ENCODE measurements at regions not wholly inside any gene's neighbourhood (a gene's known extent, or its start where the extent isn't known, plus 50 kb on each side); places are given as distances from the start of the nearest gene placed in this dataset.

DNA sequence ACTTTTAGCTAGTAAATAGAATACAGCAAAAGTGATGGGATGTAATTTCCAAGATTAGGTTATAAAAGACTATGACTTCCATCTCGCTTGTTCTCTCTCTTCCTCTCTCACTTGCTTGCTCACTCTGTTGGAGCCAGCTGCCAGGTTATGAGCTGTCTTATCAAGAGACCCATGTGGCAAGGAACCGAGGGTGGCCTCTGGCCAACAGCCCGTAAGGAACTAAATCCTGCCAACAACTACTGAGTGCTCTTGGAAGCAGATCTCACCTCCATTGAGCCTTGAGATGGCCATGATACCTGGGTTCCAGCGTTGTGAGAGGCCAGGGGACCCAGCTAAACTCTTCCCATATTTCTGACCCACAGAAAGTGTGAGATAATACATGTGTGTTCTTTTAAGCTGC lies 636.1 kb downstream of the ACTL7B start:
- TF ChIP-seq, protein P1, sequence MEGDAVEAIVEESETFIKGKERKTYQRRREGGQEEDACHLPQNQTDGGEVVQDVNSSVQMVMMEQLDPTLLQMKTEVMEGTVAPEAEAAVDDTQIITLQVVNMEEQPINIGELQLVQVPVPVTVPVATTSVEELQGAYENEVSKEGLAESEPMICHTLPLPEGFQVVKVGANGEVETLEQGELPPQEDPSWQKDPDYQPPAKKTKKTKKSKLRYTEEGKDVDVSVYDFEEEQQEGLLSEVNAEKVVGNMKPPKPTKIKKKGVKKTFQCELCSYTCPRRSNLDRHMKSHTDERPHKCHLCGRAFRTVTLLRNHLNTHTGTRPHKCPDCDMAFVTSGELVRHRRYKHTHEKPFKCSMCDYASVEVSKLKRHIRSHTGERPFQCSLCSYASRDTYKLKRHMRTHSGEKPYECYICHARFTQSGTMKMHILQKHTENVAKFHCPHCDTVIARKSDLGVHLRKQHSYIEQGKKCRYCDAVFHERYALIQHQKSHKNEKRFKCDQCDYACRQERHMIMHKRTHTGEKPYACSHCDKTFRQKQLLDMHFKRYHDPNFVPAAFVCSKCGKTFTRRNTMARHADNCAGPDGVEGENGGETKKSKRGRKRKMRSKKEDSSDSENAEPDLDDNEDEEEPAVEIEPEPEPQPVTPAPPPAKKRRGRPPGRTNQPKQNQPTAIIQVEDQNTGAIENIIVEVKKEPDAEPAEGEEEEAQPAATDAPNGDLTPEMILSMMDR (IDR thresholded peaks at IDR 0.05; ENCODE audit: extremely low read depth, missing control alignments): no peak
- DNase-seq (ENCODE audit: low spot score): no peak

DNA sequence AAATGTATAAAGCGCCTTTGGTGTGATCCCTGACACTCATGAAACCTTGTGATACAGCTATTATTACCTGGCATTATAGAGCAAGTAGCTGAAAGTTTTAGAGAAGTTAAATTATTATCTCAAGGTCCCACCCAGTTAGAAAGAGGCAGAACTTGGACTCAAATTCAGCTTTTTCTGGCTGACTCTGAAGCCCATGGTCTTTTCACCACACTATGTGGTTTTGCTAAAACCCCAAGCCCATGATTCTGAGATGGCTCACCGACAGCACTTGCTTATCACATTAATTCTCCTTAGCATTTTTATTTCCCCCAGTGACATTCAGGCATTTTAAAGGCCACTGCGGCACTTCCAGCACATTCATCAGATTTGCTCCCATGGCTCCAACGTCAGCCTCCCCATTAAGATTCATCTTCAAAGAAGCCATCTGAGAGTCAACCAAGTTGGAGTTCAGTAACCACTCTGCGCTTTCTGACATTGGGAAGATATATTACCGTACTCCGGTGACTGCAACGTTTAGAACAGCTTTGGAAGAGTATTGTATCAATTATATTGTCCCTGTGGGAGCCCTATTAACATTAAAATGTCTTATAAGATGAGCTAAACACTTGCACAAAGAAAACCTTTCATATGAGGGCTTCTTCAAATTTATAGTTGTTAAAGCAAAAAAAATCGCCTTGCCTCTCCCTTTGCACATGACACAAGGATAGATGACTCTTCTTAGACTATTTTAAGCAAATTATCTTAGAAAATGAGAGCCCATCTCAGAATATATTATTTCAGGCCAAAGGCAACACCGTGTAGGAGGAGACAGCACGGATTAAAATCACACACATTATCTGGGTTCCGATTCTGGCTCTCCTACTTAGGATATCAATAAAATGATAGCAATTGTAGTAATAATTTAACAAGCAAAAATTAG lies 638.1 kb downstream of the ACTL7B start:
- no peak for DNase-seq (ENCODE audit: low spot score)
- TF ChIP-seq, protein P1 (IDR thresholded peaks at IDR 0.05; ENCODE audit: extremely low read depth, missing control alignments): no peak

DNA sequence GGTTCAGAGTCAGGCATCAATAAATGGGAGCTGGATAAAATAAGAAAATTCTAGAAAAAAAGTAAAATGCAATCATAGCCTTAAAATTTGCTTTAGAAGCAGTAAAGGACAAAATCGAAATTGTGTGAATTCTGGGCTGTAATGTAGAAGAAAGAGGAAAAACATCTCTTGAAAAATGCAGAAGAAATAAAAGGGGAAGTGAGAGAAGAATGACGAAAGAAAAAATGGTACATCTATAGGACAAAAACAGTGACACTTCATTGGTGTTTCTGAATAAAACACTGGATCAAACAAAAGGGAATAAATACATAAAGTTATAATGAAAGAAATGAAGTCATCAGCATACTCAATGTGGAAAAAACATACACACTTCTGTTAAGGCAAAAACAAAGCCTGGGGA lies 642.3 kb downstream of the ACTL7B start:
- TF ChIP-seq, protein P1 (IDR thresholded peaks at IDR 0.05; ENCODE audit: extremely low read depth, missing control alignments): no peak
- DNase-seq (ENCODE audit: low spot score): no peak

DNA sequence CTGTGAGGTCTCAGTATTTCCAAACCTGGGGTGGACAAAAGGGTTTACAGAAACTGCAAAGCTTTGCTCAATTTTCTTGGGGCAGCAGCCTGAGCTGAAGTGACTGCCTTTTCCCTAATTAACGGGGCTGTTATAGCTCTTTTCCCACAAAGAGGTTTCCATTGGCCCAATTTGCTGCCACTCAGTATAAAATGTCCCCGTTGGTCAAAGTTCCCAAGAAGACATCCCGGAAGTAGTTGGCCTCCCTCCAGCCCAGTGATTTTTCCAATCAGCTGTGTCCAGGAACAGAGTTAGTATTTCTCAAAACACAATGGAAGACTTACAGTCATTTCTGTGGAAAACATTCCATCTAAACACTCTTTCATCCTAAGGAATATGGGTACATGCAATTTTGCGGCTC lies 643.6 kb downstream of the ACTL7B start:
- TF ChIP-seq, protein P1 (IDR thresholded peaks at IDR 0.05; ENCODE audit: extremely low read depth, missing control alignments): no peak

DNA sequence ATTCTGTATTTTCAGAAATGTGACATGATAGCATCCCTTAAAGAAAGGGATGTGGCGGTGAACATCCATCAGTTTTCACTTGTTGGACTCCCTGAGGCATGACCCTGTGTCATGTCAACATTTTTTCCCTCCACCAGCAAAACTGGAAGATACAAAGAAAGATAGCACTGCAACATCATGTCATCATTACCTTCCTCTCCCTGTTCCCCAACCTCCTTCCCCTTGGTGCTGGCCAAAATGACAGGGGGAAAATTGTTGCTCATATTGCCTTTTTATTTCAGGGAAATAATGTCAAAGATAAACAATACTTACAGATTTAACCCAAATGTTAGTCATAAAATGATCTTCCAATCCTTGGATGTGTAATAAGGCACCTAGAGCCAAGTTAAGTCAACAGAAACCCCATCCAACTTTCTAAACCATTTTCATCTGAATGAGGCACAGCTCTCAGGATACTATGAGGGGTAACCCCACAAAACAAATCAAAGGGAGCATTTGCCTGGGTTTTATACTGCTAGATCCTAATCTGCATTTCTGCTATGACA lies 644.3 kb downstream of the ACTL7B start:
- TF ChIP-seq, protein P1 (IDR thresholded peaks at IDR 0.05; ENCODE audit: extremely low read depth, missing control alignments): no peak
- no peak for DNase-seq (ENCODE audit: low spot score)

More for the DNA sequence above, 643.6 kb downstream of the ACTL7B start:
- DNase-seq (ENCODE audit: low spot score): no peak

DNA sequence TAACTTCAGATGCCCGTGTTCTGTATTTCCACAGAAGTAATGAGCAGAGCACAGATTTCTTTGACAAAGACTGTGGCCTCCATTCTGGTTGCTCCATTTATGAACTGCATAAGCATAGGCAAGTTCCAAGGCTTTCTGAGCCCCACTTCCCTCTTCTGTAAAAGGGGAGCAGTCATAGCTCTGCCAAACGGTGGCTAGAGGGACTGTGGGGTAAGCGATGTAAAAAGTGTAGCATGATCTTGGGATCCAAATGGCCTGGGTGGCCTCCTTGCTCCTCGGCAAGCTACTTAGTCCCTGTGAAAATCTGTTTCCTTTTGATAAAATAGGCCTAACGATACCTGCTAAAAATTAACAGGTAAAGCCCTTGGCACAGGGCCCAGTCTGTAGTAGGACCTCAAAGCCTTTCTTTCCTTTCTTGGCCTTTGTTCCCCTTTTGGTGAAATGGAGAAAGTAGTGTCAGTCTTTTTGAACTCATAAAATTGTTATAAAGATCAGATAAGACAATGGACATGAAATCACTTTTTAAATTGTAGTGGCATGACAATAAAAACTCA lies 646.6 kb downstream of the ACTL7B start:
- TF ChIP-seq, protein P1 (IDR thresholded peaks at IDR 0.05; ENCODE audit: extremely low read depth, missing control alignments): no peak
- DNase-seq (ENCODE audit: low spot score): no peak

DNA sequence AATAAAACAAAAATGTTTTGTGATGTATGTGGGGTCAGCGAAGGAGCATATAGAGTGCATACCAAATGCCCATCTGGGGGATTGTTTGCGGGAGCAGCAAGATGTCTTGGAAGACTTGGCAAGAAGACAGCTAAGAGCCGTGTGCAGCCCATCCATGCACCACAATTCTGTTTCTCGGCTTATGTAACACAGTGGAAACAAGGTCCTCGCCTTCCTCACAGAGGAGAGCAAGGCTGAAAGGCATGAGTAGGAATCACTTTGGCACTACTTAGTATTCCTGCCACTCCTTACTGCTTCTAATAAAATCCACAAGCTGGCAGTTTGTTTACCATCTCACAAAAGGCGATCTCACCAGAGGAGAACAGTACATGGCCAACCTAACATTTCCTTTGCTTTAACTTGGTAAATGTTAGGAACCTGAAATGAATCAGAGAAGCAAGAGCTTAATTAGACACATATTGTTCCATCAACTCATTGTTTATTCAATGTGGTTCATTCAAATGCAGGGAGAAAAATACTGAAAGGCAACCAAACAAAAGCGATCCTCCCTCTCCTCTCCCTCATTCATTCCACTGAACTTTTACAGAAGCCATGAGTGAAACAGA lies 648.1 kb downstream of the ACTL7B start:
- TF ChIP-seq, protein P1 (IDR thresholded peaks at IDR 0.05; ENCODE audit: extremely low read depth, missing control alignments): no peak
- no peak for DNase-seq (ENCODE audit: low spot score)
